ENCODE measurements at regions not wholly inside any gene's neighbourhood (a gene's known extent, or its start where the extent isn't known, plus 50 kb on each side); places are given as distances from the start of the nearest gene placed in this dataset.
"Not testable (repeated sequence)": the region's sequence is repeated elsewhere in the genome, so short reads cannot be mapped to it uniquely, and the experiment has no call there.

GRCh38 chr9:93879662-93880407 is 75.3 kb downstream of the BARX1 start:
- DNase-seq (ENCODE audit: low read depth in 2 of 2, low spot score in 1 of 2): not testable (repeated sequence)

- no peak for DNase-seq (ENCODE audit: low read depth in 2 of 2, low spot score in 1 of 2)
Observed at GRCh38 chr9:93875330-93875729, 79.8 kb downstream of the BARX1 start.

DNA sequence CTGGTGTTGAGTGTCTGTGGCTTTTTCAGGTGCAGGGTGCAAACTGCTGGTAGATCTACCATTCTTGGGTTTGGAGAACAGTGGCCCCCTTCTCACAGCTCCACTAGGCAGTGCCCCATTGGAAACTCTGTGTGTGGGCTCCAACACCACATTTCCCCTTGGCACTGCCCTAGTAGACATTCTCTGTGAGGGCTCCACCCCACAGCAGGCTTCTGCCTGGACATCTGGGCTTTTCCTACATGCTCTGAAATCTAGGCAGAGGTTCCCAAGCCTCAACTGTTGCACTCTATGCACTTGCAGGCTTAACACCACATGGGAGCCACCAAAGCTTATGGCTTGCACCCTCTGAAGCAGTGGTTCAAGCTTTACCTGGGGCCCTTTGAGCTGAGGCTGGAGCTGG is 80.9 kb downstream of the BARX1 start:
- DNase-seq (ENCODE audit: low read depth in 2 of 2, low spot score in 1 of 2): no peak

DNA sequence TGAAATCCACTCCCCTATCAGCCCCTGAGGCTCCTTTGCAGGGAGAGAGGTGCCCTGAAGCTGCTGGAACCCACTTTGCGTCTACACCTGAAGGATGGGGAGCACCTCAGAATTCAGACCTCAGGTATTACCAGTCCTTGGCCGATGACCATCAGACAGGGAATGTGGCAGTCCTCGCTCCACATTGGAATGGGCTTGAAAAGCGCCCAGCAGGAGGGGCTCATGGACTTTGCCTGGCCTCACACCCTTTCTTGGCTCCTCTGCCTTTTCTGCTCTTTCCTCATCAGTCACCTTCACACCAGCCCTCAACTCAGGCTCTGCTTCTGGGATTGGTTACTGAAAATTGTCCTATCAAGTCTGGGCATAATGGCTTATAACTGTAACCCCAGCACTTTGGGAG is 83.9 kb downstream of the BARX1 start:
- no peak for DNase-seq (ENCODE audit: low read depth in 2 of 2, low spot score in 1 of 2)

DNA sequence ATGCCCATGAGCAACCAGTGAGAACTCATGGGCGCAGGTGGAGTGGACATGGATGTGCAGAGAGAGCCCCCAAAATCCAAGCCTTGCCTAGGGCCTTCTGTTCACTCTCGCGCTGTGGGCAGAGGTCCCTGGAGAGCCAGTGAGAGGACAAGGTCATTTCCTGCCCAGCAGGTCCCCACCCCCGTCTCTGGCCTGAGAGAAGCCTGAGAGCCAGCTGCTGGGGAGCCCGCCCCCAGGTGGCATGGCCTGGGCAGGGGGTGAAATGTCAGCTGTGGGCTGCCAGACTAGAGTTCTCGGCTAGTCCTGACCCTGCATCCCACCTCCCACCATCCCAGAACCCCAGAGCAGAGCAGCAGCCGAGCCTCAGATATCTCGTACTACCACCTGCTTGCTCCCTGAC is 85.3 kb downstream of the BARX1 start:
- DNase-seq (ENCODE audit: low read depth in 2 of 2, low spot score in 1 of 2): no peak

DNA sequence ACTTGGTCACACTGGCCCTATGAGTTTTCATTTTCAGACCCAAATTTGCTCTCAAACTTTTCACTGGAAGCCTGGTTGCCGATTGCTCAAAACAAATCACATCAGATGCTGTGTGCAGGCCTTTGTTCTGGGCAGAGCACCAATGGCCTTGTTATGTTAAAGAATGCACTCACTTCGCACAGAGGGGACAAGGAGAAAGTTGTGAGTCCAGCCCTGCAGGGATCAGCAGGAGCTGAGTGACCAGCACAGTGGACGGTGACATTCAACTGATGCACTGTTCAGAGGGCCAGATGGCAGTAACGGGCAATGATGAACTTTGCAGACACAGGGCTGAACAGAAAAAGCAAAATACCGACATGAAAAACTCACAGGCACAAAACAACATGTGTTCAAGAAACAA is 86.1 kb downstream of the BARX1 start:
- DNase-seq (ENCODE audit: low read depth in 2 of 2, low spot score in 1 of 2): no peak

DNA sequence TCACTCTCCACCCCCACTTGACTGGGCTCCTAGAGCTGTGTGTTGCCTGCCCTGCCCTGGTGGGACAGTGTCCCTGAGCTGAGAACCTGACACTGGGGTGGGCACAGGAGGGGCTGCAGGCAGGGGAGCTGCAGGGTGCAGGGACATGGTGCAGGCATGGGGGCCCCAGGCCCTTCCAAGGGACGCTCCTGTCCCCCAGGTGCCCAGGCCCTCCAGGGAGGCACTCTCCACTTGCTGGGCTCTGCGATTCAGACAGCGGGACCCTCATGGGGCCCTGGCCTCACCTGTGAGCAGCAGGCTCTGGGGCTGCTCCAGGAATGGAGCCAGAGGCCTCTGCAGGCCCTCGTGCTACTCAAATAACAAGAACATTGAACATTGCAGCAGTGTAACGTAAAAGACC is 89.4 kb downstream of the BARX1 start:
- DNase-seq (ENCODE audit: low read depth in 2 of 2, low spot score in 1 of 2): no peak

- no peak for DNase-seq (ENCODE audit: low read depth in 2 of 2, low spot score in 1 of 2)
Observed at GRCh38 chr9:93865245-93865644, 89.9 kb downstream of the BARX1 start.

DNA sequence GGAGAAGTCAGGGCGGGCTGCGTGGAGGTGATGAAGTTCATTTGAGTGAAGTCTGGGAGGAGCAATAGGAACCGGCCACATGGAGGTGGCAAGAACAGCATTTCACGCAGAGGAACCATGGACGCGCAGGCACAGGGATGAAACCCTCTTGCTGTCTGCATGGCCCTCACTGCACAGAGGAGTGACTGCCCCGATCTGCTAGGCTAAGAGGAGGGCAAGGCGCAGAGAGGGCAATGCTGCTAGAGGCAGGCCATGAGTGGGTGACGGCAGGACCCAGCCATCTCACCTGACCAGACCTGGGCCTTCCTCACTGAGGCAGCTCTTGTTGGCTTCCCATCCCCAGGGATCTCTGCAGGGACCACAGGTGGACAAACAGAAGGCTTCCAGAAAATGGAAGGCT is 90.3 kb downstream of the BARX1 start:
- DNase-seq (ENCODE audit: low read depth in 2 of 2, low spot score in 1 of 2): no peak

DNA sequence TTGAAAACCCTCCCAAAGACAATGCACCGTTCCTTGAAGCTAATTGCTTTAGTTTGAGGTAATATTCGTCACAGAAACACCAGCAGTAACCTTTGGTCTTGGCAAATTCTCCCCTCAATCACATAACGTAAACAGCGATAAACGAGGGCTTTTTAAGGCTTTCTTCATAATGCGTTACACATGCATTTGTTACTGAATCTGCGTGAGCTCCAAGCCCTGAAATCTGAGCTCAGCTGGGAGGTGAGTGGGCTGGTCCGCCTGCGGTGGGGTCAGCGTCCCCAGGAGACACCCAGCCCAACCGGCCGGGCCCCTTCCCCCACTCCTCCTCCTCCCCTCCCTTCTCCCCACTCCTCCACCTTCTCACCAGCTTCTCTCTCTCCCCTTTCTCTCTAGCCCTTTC is 91.1 kb downstream of the BARX1 start:
- DNase-seq (ENCODE audit: low read depth in 2 of 2, low spot score in 1 of 2): no peak

- no peak for DNase-seq (ENCODE audit: low read depth in 2 of 2, low spot score in 1 of 2)
Observed at GRCh38 chr9:93862877-93863545, 92.1 kb downstream of the BARX1 start.

DNA sequence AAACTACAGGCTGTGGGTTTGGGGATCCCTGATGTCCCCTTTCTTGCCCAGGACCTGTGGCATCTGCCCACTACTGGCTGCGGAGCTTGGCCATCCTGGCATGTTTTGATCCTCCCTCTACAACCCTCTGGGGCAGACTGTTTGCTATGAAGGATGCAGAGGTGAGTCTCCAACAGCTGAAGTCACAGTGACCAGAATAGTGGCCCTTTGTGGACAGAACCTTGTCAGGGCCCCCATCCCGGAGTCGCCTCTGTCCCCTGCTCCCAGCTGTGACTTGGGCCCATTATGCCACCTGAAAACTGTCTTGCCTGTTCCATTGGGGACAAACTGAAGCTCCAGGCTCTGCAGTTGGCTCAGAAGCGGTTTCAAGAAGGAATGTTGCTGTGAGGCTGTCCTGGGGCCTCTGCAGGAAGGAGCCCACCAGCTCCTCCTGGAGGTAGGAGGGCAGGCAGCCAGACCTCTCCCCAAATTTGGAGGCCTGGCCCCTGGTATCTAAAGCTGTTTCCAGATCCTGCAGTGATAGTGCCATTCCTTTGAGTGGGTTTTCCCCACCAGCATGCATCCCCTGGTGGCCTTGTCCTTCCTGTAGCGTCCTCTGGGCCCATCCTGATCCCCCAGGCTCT is 93.3 kb downstream of the BARX1 start:
- no peak for DNase-seq (ENCODE audit: low read depth in 2 of 2, low spot score in 1 of 2)

GRCh38 chr9:93860694-93861658 is 94.2 kb downstream of the BARX1 start:
- no peak for DNase-seq (ENCODE audit: low read depth in 2 of 2, low spot score in 1 of 2)

GRCh38 chr9:93859431-93860215 is 95.5 kb downstream of the BARX1 start:
- no peak for DNase-seq (ENCODE audit: low read depth in 2 of 2, low spot score in 1 of 2)

DNA sequence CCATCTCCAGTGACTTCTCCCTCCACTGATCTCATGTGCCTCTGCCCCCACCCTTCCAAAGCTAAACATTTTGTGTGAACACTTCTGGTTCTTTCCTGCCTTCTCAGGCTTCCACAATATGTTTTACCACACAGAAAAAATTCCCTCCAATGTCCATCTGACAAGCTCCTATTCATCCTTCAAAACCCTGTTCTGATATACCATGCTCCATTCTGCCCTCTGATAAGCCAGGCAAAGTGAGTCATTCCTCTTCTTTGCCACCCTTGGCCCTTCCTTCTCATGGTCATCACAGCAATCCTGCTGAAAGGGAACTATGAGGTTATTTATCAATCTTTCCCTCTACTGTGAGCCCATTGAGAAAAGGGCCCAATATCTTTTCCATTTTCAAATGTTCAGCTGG is 97.6 kb downstream of the BARX1 start:
- no peak for DNase-seq (ENCODE audit: low read depth in 2 of 2, low spot score in 1 of 2)

- DNase-seq (ENCODE audit: low read depth in 2 of 2, low spot score in 1 of 2): no peak
Observed at GRCh38 chr9:93852728-93853127, 102.4 kb downstream of the BARX1 start.

GRCh38 chr9:93846349-93846748 is 108.8 kb downstream of the BARX1 start:
- no peak for DNase-seq (ENCODE audit: low read depth in 2 of 2, low spot score in 1 of 2)

- DNase-seq (ENCODE audit: low read depth in 2 of 2, low spot score in 1 of 2): no peak
Observed at GRCh38 chr9:93843396-93843795, 111.8 kb downstream of the BARX1 start.

DNA sequence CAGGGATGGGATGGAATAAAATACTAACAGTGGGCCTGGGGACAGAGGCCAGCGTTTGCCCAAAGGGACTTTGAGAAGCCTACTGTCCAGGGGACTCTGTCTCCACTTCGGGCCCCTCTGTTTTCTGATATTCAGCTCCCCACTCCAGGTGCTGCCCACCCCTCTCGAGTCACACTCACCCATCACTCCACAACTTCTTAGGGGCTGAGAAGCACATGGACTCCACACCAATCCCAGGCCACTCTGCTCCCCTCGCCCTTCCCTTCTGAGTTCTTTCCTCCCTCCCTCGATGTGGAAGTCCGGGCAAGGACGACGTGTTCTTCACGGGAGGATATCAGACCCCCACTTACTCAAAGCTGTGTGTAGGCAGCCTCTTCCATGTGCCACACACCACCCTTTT is 124.5 kb downstream of the BARX1 start:
- DNase-seq (ENCODE audit: low read depth in 2 of 2, low spot score in 1 of 2): no peak

- no peak for DNase-seq (ENCODE audit: low read depth in 2 of 2, low spot score in 1 of 2)
Observed at GRCh38 chr9:93830012-93830596, 125.1 kb downstream of the BARX1 start.
